Pancreas (tissue), 10 donors: ENCODE measurements at regions not wholly inside any gene's neighbourhood (a gene's known extent, or its start where the extent isn't known, plus 50 kb on each side); places are given as distances from the start of the nearest gene placed in this dataset.

ENCODE experiments used
- ATAC-seq, 4 donors: fragments of 200-7000 bp; cut with Tn5 transposase; one replicate each; pipeline versions ENCODE4 v1.8.0 to v1.9.1; 2020; ENCODE audit warnings: mild to moderate bottlenecking in 4 of 4, moderate library complexity in 4 of 4
- DNase-seq, 6 donors: peaks; one replicate each; pipeline ENCODE4 v3.0.0-alpha.2; 2020
- FAIRE-seq: peaks from 2 replicates; lab custom pipeline; 2012; peaks lifted over from hg19 to GRCh38; lab: Jason Lieb, UNC
- H3K27ac ChIP-seq, 4 donors: fragments of 200-600 bp; sonication (generic); 1 replicate in 3 of 4; 2 replicates in 1 of 4; pipeline versions ENCODE4 v1.5.0 to v1.8.0; 2020
- H3K27me3 ChIP-seq, 4 donors: fragments of 200-600 bp; one replicate each; pipeline ENCODE4 v1.8.0; 2021
- H3K36me3 ChIP-seq, 3 donors: fragments of 200-600 bp; sonication (generic) in 1 of 3; one replicate each; pipeline versions ENCODE4 v1.5.0 to v1.8.0; 2020 to 2021
- H3K4me1 ChIP-seq, 3 donors: fragments of 200-600 bp; one replicate each; pipeline ENCODE4 v1.8.0; 2021
- H3K4me3 ChIP-seq, 4 donors: fragments of 200-600 bp; sonication (generic) in 2 of 4; one replicate each; pipeline versions ENCODE4 v1.5.0 to v1.8.0; 2020 to 2021
- H3K9me3 ChIP-seq, 4 donors: fragments of 200-600 bp; one replicate each; pipeline ENCODE4 v1.8.0; 2021
- WGBS, 2 donors: extraction: QIAGEN DNeasy Blood & Tissue Kit; methylation state at CpG; one replicate each; pipeline ENCODE4 v1.1.7; 2013; 5-methylcytosine and 5-hydroxymethylcytosine counted together
- intact Hi-C, 3 donors: fragments of 100-400 bp; cut with DNase I; formaldehyde crosslinking; loops; one replicate each; pipeline versions ENCODE4 v1.11.1 to v1.14.2; 2022
- TF ChIP-seq, protein P1 (sequence below), 4 donors: fragments of 200-600 bp; sonication (generic) in 3 of 4; IDR thresholded peaks; one replicate each; pipeline versions ENCODE4 v1.5.0 to v1.8.0; 2021; ENCODE audit warnings: antibody characterized with exemption in 4 of 4
- donor health status: healthy with polysubstance abuse.
- donor health status: DM: no; HTN: no; CAD: no; lungs with moderate emphysema.
- donor health status: DM: no; HTN: no; CAD: no.
- donor health status: control.
- donor health status: control.
- donor health status: Bipolar disorder and iron deficiency.
- donor health status: DM: yes; HTN: yes; CAD: no.
- donor health status: DM: no; HTN: no; CAD: no.
- donor health status: DM: no; HTN: no; CAD: no.
- donor health status: DM: yes; HTN: yes; CAD: no.

DNA sequence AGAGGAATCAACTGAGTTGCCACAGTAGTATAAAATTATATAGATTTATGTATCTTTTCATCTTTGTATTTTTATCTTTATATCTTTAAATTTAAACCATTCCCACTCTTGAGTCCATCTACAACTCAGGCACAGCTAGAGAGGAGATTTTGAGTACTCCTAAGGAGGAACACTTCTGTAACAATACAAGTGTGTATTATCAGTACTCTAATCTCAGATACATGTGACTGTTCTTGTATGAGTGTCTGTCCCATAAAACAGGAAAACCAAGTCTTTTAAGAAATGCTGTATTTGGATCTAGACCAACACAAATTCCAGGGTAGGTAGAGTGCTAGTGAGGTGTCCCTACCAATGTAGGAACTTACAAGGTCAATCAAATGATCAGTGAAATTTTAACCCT, 1428.0 kb upstream of the LRRTM3 start:
- TF ChIP-seq, protein P1, sequence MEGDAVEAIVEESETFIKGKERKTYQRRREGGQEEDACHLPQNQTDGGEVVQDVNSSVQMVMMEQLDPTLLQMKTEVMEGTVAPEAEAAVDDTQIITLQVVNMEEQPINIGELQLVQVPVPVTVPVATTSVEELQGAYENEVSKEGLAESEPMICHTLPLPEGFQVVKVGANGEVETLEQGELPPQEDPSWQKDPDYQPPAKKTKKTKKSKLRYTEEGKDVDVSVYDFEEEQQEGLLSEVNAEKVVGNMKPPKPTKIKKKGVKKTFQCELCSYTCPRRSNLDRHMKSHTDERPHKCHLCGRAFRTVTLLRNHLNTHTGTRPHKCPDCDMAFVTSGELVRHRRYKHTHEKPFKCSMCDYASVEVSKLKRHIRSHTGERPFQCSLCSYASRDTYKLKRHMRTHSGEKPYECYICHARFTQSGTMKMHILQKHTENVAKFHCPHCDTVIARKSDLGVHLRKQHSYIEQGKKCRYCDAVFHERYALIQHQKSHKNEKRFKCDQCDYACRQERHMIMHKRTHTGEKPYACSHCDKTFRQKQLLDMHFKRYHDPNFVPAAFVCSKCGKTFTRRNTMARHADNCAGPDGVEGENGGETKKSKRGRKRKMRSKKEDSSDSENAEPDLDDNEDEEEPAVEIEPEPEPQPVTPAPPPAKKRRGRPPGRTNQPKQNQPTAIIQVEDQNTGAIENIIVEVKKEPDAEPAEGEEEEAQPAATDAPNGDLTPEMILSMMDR (IDR thresholded peaks at IDR 0.05): no peak
- DNase-seq (no peak), ATAC-seq (no peak), FAIRE-seq (no peak)
- H3K36me3 ChIP-seq: no peaks in the 10 kb centered on the region
- no peak overlapping the region for H3K27ac ChIP-seq
- intact Hi-C loops: no loop called here
- H3K4me3 ChIP-seq: no peak overlapping the region
- no peaks in the 10 kb centered on the region for H3K9me3 ChIP-seq
- H3K4me1 ChIP-seq: no peaks in the 10 kb centered on the region
- H3K27me3 ChIP-seq: no peaks in the 10 kb centered on the region

DNA sequence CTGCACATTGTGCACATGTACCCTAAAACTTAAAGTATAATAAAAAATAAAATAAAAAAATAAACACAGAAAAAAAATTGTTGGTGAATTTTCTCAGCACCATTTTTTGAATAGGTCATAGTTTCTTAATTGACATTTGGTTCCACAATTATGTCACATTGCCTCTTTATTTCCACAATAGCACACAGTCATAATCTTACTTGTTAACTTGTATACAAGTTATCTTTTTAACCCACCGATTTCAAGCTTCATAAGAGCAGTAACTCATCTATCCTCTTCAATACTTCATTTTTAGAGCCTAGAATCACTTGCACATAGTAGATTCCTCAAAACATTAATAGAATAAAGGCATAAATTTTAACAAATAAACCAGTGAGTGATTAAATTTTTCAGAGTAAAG, 1425.1 kb upstream of the LRRTM3 start:
- Histone ChIP-seq H3K4me1 (no peaks in the 10 kb centered on the region), H3K4me3 (no peak overlapping the region), H3K9me3 (no peaks in the 10 kb centered on the region), H3K27me3 (no peaks in the 10 kb centered on the region), H3K27ac (no peak overlapping the region), H3K36me3 (no peaks in the 10 kb centered on the region)
- DNase-seq (no peak), ATAC-seq (no peak), FAIRE-seq (no peak)
- 68 to 90% methylated on average over 1 of the region's 1 CpG for WGBS, 2 donors
- TF ChIP-seq, protein P1 (IDR thresholded peaks at IDR 0.05): no peak
- intact Hi-C loops: no loop called here

DNA sequence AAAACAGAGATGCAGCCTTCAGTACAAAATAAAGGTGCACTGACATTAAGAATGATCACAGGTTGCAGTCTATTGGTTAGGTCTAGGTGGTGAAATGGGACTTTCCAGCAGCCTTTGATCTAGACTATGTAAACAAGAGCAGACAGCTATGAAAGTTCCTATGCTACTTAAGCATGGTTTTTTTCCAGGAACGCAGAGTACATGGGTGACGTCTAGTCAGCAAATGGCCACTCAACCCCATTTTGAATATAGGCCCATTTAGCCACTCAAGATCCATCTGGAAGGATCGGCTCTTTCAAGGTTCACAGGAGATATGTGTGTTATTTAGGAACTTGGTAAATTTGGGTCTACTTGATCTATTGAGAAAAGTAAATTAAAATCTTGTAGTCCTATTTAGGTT, 1424.6 kb upstream of the LRRTM3 start:
- FAIRE-seq (no peak), ATAC-seq (peak in 3 of 4 donors; percentile 77 to 100 (median 92)), DNase-seq (peak in 1 of 6 donors; percentile 46)
- WGBS, 2 donors: 30 to 42% methylated on average over 3 of the region's 3 CpGs
- TF ChIP-seq, protein P1 (IDR thresholded peaks at IDR 0.05): no peak
- Histone ChIP-seq H3K4me1 (no peaks in the 10 kb centered on the region), H3K4me3 (no peak overlapping the region), H3K9me3 (no peaks in the 10 kb centered on the region), H3K36me3 (no peaks in the 10 kb centered on the region), H3K27me3 (no peaks in the 10 kb centered on the region), H3K27ac (no peak overlapping the region)
- intact Hi-C loops: no loop called here

DNA sequence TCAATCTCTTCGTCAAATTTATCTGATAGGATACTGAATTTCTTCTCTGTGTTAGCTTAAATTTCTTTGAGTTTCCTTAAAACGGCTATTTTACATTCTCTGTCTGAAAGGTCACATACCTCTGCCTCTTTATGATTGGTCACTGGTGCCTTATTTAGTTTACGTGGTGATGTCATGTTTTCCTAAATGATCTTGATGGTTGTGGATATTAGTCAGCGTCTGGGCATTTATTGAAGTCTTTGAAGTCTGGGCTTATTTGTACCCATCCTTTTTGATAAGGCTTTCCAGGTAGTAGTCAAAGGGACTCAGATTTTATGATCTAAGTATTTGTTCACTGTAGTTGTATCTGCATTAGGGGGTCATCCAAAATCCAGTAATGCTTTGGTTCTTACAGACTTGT, 1407.5 kb upstream of the LRRTM3 start:
- Histone ChIP-seq H3K27ac (no peak overlapping the region), H3K4me1 (no peaks in the 10 kb centered on the region), H3K27me3 (no peaks in the 10 kb centered on the region), H3K9me3 (no peaks in the 10 kb centered on the region), H3K4me3 (no peak overlapping the region), H3K36me3 (no peaks in the 10 kb centered on the region)
- TF ChIP-seq, protein P1 (IDR thresholded peaks at IDR 0.05): no peak
- DNase-seq (no peak), FAIRE-seq (no peak), ATAC-seq (no peak)
- intact Hi-C loops: no loop called here
- WGBS, 2 donors: 70 to 79% methylated on average over 4 of the region's 4 CpGs

DNA sequence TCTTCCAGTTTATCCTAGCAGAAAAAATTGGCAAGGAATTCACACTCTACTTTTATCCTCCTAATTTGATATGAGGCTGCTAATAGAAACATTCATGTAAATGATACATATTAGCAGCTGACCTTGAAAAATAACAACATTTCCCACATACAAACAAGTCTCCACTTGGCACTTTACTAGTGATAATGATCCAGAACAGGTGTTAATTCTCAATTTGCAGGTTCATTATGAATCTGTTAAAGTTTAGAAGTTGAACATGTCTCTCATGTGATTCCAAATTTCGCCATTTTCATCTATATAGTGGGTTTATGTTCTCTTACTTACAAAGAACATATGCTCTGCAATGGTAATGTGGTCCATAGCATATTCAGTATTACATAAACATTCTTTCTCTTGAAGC, 1396.8 kb upstream of the LRRTM3 start:
- FAIRE-seq (no peak), DNase-seq (no peak), ATAC-seq (no peak)
- H3K9me3 ChIP-seq: no peaks in the 10 kb centered on the region
- TF ChIP-seq, protein P1 (IDR thresholded peaks at IDR 0.05): no peak
- 62 to 76% methylated on average over 1 of the region's 1 CpG for whole genome bisulfite sequencing, 2 donors
- H3K27me3 ChIP-seq: no peaks in the 10 kb centered on the region
- H3K36me3 ChIP-seq: no peaks in the 10 kb centered on the region
- intact Hi-C loops: no loop called here
- H3K4me3 ChIP-seq: no peak overlapping the region
- no peak overlapping the region for H3K27ac ChIP-seq
- H3K4me1 ChIP-seq: no peaks in the 10 kb centered on the region
